Sigmoid colon (tissue), 6 donors: ENCODE measurements at regions not wholly inside any gene's neighbourhood (a gene's known extent, or its start where the extent isn't known, plus 50 kb on each side); places are given as distances from the start of the nearest gene placed in this dataset.

ENCODE experiments used
- DNase-seq: peaks from one replicate; pipeline ENCODE4 v3.0.0-alpha.2; 2019
- H3K27ac ChIP-seq, 4 donors: fragments of 200-600 bp; sonication (generic); one replicate each; pipeline ENCODE4 v1.5.1; 2016 to 2019; ENCODE audit warnings: mild to moderate bottlenecking in 1 of 4
- H3K27me3 ChIP-seq, 3 donors: fragments of 200-600 bp; sonication (generic); one replicate each; pipeline ENCODE4 v1.5.1; 2019; ENCODE audit warnings: mild to moderate bottlenecking in 1 of 3
- H3K36me3 ChIP-seq, 4 donors: fragments of 200-600 bp; sonication (generic); one replicate each; pipeline ENCODE4 v1.5.1; 2016 to 2019
- H3K4me1 ChIP-seq, 4 donors: fragments of 200-600 bp; sonication (generic); one replicate each; pipeline ENCODE4 v1.5.1; 2017 to 2019
- H3K4me3 ChIP-seq, 4 donors: fragments of 200-600 bp; sonication (generic); one replicate each; pipeline ENCODE4 v1.5.1; 2017 to 2019; ENCODE audit warnings: mild to moderate bottlenecking in 2 of 4, moderate library complexity in 1 of 4
- H3K9me3 ChIP-seq, 4 donors: fragments of 200-600 bp in 3 of 4; sonication (generic) in 3 of 4; one replicate each; pipeline versions ENCODE4 v1.5.1 to v1.6.1; 2013 to 2019
- CTCF ChIP-seq, 4 experiments: fragments of 450-650 bp in 3 of 4; fragments of 200-600 bp in 1 of 4; IDR thresholded peaks; one replicate each; pipeline ENCODE4 v1.5.1; 2016 to 2019; ENCODE audit warnings: antibody characterized with exemption in 4 of 4, mild to moderate bottlenecking in 3 of 4, moderate library complexity in 2 of 4
- EP300 ChIP-seq, 4 donors: sonication (generic); formaldehyde crosslinking; IDR thresholded peaks; one replicate each; pipeline ENCODE4 v1.6.1; 2017; ENCODE audit warnings: antibody characterized with exemption in 4 of 4
- POLR2A ChIP-seq, 2 donors: fragments of 450-650 bp; IDR thresholded peaks; one replicate each; pipeline ENCODE4 v1.6.1; 2016; ENCODE audit warnings: antibody characterized with exemption in 2 of 2, mild to moderate bottlenecking in 2 of 2, moderate library complexity in 2 of 2
- POLR2AphosphoS5 ChIP-seq, 4 donors: sonication (generic); formaldehyde crosslinking; IDR thresholded peaks; one replicate each; pipeline ENCODE4 v1.6.1; 2017; ENCODE audit warnings: antibody characterized with exemption in 4 of 4
- WGBS, 2 donors: extraction: QIAGEN DNeasy Blood & Tissue Kit; methylation state at CpG; one replicate each; pipeline ENCODE4 v1.1.7; 2013; 5-methylcytosine and 5-hydroxymethylcytosine counted together
- intact Hi-C: fragments of 100-400 bp; cut with DNase I; formaldehyde crosslinking; loops from one replicate; pipeline ENCODE4 v1.15.1; 2023
- donor health status: healthy with polysubstance abuse.
- donor health status: healthy.

- Histone ChIP-seq H3K9me3 (no peaks in the 10 kb centered on the region), H3K4me3 (no peak overlapping the region), H3K27me3 (no peaks in the 10 kb centered on the region), H3K27ac (no peak overlapping the region), H3K4me1 (peaks cover 0 to 34% (median 29%) of the 10 kb centered on the region in 4 donors), H3K36me3 (no peaks in the 10 kb centered on the region)
- TF ChIP-seq POLR2AphosphoS5 (IDR thresholded peaks at IDR 0.05) (no peak), POLR2A (IDR thresholded peaks at IDR 0.05) (no peak)
- intact Hi-C loops, result no loop called here
- DNase-seq, result no peak
- 81 to 83% methylated on average over 7 of the region's 7 CpGs for WGBS, 2 donors
These were observed 72.3 kb upstream of the THBS1 start for GRCh38 chr15:39508536-39508935.

GRCh38 chr15:39510001-39510701, 70.7 kb upstream of the THBS1 start:
- Histone ChIP-seq H3K9me3 (no peaks in the 10 kb centered on the region), H3K27me3 (no peaks in the 10 kb centered on the region), H3K36me3 (no peaks in the 10 kb centered on the region), H3K27ac (no peak overlapping the region), H3K4me1 (peaks cover 0 to 19% (median 18%) of the 10 kb centered on the region in 4 donors), H3K4me3 (no peak overlapping the region)
- no peak for DNase-seq
- intact Hi-C loops, result no loop called here
- 87 to 91% methylated on average over 7 of the region's 7 CpGs for WGBS, 2 donors
- no peak for TF ChIP-seq EP300 (IDR thresholded peaks at IDR 0.05)
- no peak for TF ChIP-seq POLR2AphosphoS5 (IDR thresholded peaks at IDR 0.05)
- no peak for TF ChIP-seq POLR2A (IDR thresholded peaks at IDR 0.05)
- no peak for TF ChIP-seq CTCF (IDR thresholded peaks at IDR 0.05)

- Histone ChIP-seq H3K9me3 (peaks cover 0 to 3% (median 0%) of the 10 kb centered on the region in 4 donors), H3K4me1 (peaks cover 0 to 17% (median 15%) of the 10 kb centered on the region in 4 donors), H3K4me3 (no peak overlapping the region), H3K27me3 (no peaks in the 10 kb centered on the region), H3K36me3 (no peaks in the 10 kb centered on the region), H3K27ac (peak overlapping the region in 2 of 4 donors; percentile 17 to 49)
- intact Hi-C loops, result no loop called here
- DNase-seq, result peak; percentile 84
- TF ChIP-seq POLR2AphosphoS5 (IDR thresholded peaks at IDR 0.05) (no peak), POLR2A (IDR thresholded peaks at IDR 0.05) (no peak), EP300 (IDR thresholded peaks at IDR 0.05) (no peak), CTCF (IDR thresholded peaks at IDR 0.05) (no peak)
- WGBS, 2 donors, result 75 to 79% methylated on average over 14 of the region's 14 CpGs
These were observed 69.6 kb upstream of the THBS1 start for GRCh38 chr15:39511000-39511915.

GRCh38 chr15:39511916-39512260, 69.0 kb upstream of the THBS1 start:
- 26 to 52% methylated on average over 4 of the region's 4 CpGs for WGBS, 2 donors
- Histone ChIP-seq H3K36me3 (no peaks in the 10 kb centered on the region), H3K9me3 (peaks cover 0 to 3% (median 0%) of the 10 kb centered on the region in 4 donors), H3K4me3 (no peak overlapping the region), H3K4me1 (peaks cover 0 to 17% (median 15%) of the 10 kb centered on the region in 4 donors), H3K27me3 (no peaks in the 10 kb centered on the region), H3K27ac (peak overlapping the region in 2 of 4 donors; percentile 17 to 49)
- intact Hi-C loops, result no loop called here
- no peak for TF ChIP-seq POLR2AphosphoS5 (IDR thresholded peaks at IDR 0.05)
- TF ChIP-seq EP300 (IDR thresholded peaks at IDR 0.05), result no peak
- TF ChIP-seq POLR2A (IDR thresholded peaks at IDR 0.05), result no peak
- TF ChIP-seq CTCF (IDR thresholded peaks at IDR 0.05), result no peak
- DNase-seq, result no peak

GRCh38 chr15:39512643-39513042, 68.2 kb upstream of the THBS1 start:
- H3K36me3 ChIP-seq, result no peaks in the 10 kb centered on the region
- TF ChIP-seq POLR2A (IDR thresholded peaks at IDR 0.05) (no peak), POLR2AphosphoS5 (IDR thresholded peaks at IDR 0.05) (no peak), CTCF (IDR thresholded peaks at IDR 0.05) (no peak), EP300 (IDR thresholded peaks at IDR 0.05) (no peak)
- intact Hi-C loops, result no loop called here
- no peak overlapping the region for H3K4me3 ChIP-seq
- peaks cover 0 to 17% (median 15%) of the 10 kb centered on the region in 4 donors for H3K4me1 ChIP-seq
- H3K27ac ChIP-seq, result no peak overlapping the region
- H3K27me3 ChIP-seq, result no peaks in the 10 kb centered on the region
- H3K9me3 ChIP-seq, result peaks cover 0 to 3% (median 0%) of the 10 kb centered on the region in 4 donors
- no peak for DNase-seq
